OCI-LY7 (cell line): ENCODE measurements at regions not wholly inside any gene's neighbourhood (a gene's known extent, or its start where the extent isn't known, plus 50 kb on each side); places are given as distances from the start of the nearest gene placed in this dataset.

Experiments
- CTCF ChIP-seq: fragments of 200-600 bp; sonication (generic); conservative IDR thresholded peaks from 2 replicates; pipeline ENCODE4 v1.5.1; 2014; ENCODE audit warnings: mild to moderate bottlenecking, antibody characterized with exemption, low read length, moderate library complexity, mixed read lengths
- EZH2phosphoT487 ChIP-seq: fragments of 200-600 bp; sonication (generic); IDR thresholded peaks from 2 replicates; pipeline ENCODE4 v1.6.1; 2018; ENCODE audit warnings: low read depth, borderline replicate concordance, mild to moderate bottlenecking, mixed run types, antibody characterized with exemption, low read length, moderate library complexity, mixed read lengths

GRCh38 chr6:108782179-108783041, 65.8 kb upstream of the ARMC2 start:
- peak; percentile 90 for TF ChIP-seq CTCF
- TF ChIP-seq EZH2phosphoT487: no peak
